SK-MEL-5 (cell line): ENCODE measurements at regions not wholly inside any gene's neighbourhood (a gene's known extent, or its start where the extent isn't known, plus 50 kb on each side); places are given as distances from the start of the nearest gene placed in this dataset.

Experiments
- DNase-seq: peaks from one replicate; pipeline ENCODE4 v3.0.0-alpha.2; 2016; ENCODE audit warnings: low read depth, low spot score
- in situ Hi-C: cut with HindIII; loops from 2 replicates; pipeline ENCODE4 v1.10.0; 2016; ENCODE audit warnings: low sequenced_read_pairs, high pct_unique_total_duplicates, low pct_unique_long_range_greater_than_20kb
- small RNA-seq, 2 experiments: library from RNA; depleted of rRNA; stranded (forward); fragments of <200 nt; gene quantifications; one replicate each; pipeline ENCODE3, GENCODE V24; 2014

- in situ Hi-C loops: no loop called here
- DNase-seq: no peak
These were observed 94.2 kb upstream of the TECRL start for GRCh38 chr4:64503416-64503815.

- in situ Hi-C loops: no loop called here
- no peak for DNase-seq
These were observed 88.2 kb upstream of the TECRL start for GRCh38 chr4:64497491-64497890.

DNA sequence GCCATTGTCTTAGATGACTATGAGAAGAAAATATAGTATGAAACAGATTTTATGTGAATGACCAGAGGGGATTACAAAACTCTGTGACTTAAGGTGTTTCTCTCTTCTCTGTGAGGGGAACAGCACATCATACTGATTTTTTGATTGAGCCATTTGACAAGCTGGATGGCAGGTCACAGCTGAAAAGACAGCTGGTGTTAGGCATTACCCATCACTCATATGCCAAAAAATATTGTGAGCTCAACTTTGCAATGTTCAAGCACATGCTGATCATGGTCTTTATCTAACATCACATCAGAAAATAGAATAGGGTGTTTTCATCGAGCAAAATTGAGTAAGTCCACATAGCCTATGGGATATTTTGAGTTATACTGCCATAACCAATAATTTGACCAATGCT is 86.7 kb upstream of the TECRL start:
- DNase-seq: no peak
- in situ Hi-C loops: no loop called here

DNA sequence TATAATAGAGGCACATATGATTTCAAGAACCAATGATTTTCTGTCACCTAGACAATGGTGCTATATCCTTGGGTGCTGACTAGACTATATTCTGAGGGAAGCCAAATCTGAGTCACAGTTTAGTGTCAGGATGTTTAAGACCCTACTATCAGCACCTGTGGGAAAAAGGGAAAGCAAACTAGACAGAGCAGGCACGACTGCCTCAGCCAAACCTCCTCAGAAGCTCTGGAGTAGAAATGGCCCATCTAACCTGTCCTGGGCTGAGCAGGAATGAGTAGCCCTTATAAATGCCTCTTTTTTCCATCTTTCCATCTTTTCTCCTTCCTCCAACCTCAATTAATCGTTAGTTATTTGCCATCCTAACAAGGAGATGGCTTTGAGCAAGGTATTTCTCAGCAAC is 80.4 kb upstream of the TECRL start:
- in situ Hi-C loops: no loop called here
- no peak for DNase-seq

- DNase-seq: no peak
- in situ Hi-C loops: no loop called here
These were observed 70.1 kb upstream of the TECRL start for GRCh38 chr4:64479338-64479737.

DNA sequence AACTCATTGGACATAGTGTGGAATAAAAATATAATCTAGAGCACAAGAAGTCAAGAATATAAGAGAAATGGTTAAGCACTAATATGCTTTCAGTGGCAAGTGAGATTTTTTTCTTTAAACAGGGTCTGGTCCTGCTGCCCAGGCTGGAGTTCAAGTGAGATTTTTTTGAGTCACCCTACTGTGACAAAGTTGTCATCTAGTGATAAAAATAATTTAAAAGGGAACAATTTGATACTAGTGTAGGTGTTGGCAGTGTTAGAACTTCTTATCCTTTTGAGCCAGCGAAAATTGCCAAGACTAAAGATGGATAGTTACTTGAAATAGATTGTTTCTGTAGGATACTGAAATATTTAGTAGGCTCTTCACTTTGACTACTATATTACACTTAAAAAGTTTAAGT is 67.9 kb upstream of the TECRL start:
- in situ Hi-C loops: no loop called here
- DNase-seq: no peak

GRCh38 chr4:64465263-64465662 is 56.0 kb upstream of the TECRL start:
- in situ Hi-C loops: no loop called here
- DNase-seq: no peak

DNA sequence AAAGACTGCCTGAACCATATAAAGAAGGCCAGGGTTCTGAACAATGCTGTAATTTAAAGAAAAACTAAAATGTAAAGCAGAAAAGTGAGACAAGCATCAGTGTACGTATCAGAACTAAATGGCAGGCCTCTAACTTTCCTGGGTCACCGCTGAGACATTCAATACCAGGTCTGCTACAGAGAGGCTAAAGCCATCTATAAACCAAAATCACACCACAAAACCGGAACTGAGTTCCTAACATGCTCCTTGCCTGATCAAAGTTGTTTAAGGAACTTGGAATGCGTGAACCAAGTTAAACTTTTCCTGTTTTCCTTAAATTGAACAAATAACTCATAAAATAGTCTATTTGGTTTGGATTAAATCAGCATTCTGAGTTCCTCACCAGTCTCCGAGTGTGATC is 55.3 kb upstream of the TECRL start:
- DNase-seq: no peak
- in situ Hi-C loops: no loop called here

Small RNA genes in the stretch of these regions (small RNA-seq; reads per million reads assigned to genes)
- gene MTCO3P27: 0 reads per million in 2 experiments
- 0 reads per million in 2 experiments for gene MTND4LP31
